ENCODE measurements at regions not wholly inside any gene's neighbourhood (a gene's known extent, or its start where the extent isn't known, plus 50 kb on each side); places are given as distances from the start of the nearest gene placed in this dataset.

DNA sequence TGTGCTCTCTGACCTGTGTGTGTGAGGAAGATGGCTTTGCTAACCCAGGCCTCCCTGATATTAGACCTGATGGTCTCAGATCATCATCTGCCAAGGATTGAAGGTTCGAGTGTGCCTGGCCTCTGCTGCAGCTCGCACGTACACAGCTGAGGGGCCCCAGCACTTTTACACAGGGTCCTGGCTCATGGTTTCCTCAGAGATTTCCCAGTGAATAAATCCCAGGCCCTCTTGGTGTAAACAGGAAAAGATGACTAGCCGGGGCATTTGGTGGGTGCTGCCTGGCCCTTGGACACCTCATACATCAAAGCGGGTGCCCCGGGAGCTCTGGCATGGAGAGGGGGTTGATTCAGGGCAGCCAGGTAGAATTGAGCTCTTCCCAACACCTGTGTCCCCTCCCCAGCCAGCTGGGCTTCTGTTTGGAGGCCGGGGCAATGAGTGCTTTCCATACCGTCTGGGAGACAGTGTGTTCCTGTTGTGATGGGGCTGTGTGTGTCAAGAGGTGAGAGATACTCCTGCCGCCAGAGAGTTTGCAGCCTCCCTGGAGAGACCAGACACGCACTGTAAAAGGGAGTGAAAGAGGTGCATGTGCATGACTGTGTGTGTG, 72.5 kb upstream of the TLE3 start:
- DNase-seq: no peak

DNA sequence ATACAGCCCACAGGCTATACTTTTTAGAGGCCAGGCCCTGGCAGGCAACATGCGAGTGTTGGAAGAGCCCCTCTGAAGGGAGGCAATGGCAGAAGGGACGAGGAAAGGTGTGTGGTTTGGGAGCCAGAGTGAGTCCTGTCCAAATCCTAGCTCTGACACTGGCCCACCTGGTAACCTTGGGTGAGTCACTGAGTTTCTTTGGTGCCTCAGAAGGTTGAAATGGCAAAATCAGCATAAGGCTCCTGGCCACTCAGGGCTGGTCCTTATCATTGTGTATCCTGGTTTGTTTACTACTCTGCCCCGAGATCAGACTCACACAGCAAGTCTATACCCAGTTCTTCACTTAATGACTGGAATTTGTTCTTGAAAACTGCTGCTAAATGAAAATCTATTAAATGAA, 71.4 kb upstream of the TLE3 start:
- DNase-seq: no peak

DNA sequence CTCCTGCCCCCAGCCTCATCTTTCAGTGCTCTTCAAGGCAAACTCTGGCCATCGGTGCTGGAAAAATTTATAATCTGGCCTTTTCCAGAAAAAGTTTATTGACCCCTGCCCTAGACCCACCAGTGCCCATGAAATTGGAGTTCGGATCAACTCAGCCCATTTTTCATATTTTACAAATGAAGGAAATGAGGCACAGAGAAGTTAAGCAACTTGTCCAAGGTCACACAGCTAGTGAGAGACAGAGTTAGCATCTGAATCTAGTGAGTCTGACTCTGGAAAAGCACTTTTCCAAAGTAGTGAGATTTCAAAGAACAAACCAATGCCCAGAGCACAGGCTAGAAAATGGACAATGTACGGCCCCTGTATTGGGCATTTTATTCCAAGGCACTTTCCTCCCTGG, 69.4 kb upstream of the TLE3 start:
- DNase-seq: no peak

DNA sequence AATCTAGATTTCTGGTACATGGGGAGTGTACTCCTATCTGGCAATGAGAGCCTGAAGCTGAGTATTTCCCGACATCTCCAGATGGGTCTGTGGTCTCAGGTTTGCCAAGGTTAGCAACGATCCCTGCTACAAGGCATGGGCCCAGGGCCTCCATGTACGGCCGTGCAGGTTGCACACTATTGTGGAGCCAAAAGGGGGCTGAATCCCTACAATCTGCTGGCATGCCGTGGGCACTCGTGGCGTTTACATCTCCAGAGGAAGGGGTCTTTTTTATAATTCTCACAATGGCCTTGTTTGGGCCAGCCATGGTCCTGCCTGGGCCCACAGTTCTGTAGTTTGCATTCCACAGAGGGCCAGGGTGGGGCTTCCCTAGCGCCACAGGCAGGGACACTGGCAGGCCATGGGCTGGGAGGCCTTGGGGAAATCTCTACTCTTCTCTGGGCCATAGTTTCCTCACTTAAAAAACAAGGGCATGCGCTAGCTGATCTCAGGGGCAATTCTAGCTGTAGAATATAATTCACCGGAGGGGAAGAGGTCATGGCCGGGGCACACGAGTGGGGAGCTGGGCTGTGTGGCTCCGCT, 68.9 kb upstream of the TLE3 start:
- no peak for DNase-seq

DNA sequence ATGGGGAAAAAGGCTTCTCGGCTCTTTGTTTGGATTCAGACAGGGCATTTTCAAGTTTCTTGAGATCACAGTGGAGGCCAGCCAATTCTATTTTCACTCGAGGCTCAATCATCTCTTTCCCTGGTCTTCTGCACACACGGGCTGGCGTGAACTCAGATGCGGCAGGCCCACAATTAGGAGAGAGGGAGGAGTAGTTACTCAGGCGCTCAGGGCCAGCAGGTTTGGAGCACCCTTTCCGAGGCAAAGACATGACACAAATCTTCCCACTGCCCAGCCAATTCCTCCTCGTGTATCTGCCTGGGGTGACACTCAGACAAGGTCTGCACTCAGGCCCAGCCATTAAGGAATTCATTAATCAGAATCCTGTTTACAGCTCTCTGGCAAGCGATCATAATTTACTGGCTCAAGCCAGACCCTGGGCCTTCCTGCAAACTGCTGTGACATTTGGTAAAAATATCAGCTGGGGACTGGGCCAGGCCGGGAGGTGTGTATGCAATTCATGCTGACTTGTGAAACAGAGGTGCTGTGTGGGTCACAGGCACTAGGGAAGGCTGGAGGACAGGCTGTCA, 68.1 kb upstream of the TLE3 start:
- DNase-seq: no peak

DNA sequence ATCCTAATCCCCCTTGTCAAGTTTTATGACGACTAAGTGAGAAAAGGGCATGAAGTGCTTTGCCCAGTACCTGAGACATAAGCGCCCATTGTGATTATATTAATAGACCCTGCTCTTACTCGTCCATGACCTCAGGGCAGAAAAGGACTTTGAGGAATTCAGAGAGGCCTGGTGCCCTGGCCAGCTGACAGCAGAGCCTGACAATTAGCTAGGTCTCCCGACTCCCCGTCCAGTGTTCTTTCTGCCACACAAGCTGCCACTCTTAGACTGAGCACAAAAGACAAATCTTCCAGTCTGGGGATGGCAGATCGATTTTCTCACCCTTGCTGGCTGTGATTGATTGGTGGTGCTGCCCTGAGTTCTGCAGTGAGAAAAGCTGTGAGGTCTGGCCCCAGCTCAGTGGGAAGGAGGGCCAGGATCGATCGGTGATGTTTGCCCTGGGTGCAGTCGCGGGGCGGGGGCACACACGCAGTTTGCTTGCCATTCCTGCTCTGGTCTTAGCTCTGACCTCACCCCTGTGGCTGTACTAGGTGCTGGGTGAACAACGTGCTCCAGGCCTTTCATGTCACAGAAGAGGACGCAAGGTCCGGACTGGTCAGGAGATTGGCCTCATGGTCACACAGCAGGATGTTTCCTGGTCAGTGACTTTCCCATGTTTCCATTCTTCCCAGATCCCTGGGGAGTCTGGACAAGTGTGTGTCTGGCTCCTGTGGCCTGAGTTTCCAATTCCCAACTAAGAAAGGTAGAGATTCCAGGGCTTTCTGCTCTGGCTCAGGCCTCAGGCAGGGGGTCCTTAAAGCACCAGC, 67.4 kb upstream of the TLE3 start:
- no peak for DNase-seq

DNA sequence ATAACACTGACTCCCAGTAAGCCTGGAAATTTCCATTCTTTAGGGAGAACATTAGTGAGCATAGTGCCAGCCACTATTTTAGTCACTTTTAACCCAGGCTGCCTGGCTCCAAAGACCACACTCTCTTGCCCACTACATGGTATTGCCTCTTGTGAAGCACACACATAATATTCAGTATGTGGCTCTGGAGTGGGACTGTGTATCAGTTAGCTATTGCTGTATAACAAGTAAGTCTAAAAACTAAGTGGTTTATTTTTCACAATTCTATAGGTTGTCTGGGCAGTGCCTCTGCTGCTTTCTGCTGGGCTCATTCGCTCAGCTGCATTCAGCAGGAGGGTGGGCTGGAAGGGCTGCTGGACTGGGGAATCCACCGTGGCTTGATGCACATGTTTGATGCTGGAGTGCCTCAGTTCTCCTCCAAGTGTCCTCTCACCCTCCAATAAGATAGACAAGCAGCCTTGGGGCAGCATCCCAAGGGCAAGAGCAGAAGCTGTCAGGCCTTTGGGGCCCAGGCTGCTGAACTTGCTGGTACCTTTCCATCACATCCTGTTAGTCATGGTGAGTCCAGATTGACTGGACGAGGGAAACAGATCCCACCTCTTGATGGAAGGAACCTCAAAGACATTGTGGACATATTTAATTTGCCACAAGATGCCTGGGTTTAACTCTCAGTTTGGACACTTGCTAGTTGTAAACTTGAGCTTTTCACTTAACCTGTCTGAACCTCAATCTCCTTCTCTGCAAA, 66.6 kb upstream of the TLE3 start:
- DNase-seq: no peak

DNA sequence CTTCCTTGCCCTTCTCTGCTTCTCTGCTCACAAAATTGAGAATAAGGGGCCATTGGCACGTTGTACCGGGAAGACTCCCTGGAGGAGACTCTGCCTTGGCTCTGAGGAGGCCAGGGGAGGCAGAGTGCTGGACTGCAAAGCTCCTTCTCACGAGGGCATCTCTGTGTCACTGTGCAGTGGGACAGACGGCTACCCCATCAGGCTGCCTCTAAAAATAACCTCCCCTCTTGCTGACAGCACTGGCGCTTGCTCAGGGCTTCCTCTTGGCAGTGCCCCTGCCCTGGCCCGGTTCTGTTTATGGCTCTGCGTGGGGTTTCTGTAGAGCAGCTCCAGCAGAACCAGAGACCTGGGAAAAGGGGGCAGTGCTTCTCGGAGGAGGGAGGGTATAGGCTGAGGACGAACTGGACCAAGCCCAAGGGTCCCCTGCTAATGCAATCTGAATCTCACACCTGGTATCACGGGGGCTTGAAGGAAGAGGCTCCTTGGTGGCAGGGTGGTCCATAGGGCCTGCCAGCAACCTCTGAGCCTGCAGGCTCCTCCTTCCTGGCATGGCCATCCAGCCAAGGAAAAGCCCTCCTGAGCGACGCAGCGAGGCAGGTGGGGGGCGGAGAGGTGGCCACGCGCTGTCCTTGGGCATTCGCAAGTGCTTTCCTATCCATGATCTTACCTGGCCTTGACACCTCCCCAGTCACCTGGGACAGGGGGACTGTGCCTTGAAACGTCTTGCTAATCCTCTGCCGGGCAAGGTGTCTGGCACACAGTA, 63.3 kb upstream of the TLE3 start:
- DNase-seq: no peak

DNA sequence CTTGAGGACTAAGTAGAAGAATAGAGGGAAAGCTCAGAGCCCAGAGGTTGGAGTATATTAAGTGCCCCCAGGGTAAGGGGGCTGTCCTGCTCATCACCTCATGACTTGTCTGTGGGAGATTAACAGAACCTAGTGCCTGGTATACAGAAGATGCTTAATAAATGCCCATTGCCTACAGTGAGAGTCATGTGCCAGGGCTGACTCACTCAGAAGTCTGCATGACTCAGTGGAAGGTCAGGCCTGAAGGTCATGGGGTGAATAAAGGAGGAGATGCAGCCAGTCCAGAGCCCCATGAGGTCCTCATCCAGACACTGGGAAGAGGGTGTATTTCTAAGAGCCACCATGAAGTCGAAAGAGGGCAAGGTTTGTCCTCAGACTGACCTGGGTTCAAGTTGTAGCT, 62.5 kb upstream of the TLE3 start:
- peak; percentile 9 for DNase-seq

DNA sequence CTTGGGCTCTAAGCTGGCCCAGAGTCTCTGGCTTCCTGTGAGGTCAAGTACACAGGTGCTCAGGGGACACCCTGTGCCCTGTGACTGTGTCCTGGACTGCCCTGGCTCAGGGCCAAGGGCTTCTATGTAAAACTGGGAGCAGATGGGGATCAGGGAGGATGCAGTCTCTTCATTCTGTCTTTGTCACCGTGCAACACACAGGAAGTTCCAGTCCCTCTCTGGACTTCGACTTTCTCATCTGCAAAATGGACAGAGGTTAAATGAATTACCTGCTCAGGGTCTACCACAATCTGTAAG, 61.9 kb upstream of the TLE3 start:
- DNase-seq: no peak

DNA sequence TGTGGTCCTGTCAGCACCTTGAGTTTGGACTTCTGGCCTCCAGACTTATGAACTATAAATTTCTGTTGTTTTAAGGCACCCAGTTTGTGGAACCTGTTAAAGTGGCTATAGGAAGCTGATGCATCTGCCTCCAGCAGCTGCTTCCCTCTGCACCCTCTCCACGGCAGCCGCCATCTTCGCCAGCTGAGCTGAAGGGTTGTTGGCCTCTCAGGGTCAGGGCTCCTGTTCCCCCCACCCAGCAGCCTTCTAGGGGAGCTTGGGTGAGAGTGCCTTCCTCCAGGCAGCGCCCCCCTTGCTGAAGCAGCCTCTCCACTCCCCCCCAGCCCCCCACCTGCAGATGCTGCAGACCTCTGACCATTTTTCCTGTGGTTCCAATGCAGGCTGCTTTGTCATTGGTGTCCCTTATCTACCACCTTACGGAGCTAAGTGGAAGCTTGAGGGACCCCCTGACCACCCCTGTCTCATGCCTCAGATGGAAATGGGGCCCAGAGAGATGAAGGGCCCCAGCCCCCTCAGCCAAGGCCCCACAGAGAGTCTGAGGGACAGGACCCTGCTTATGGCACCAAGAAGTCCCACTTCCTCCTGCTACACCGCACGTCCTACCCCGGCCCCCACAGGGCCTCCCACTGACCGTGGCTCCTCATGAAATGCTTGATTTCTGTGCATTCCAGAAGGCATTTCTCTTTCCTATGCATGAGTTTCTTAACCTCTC, 61.4 kb upstream of the TLE3 start:
- DNase-seq: peak; percentile 66

DNA sequence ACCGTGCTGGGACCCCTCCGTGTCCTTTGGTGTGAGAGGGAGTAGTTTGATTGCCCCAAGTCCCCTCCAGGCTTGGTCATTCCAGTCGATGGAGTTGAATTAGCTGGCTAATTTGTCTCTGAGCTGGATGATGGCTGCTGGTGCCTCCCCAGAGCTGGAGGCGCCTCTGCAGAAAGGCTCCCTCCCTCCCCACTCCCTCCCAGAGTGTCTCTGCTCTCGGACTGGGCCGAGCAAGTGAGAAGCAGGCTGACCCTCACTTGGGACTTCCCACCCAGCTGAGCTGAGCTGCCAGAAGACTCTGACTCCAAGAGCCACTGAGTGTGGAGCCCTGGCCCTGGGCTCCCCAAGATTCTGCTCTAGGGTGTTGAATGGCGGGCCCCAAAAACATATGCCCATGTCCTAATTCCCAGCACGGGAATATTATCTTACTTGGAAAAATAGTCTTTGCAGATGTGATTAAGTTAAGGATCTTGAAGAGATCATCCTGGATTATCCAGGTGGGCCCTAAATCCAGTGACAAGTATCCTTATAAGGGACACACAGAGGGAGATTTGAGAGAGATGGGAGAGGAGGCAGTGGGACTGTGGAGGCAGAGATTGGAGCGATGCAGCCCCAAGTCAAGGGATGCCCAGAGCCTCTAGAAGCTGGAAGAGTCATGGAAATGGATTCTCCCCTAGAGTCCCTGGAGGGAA, 60.7 kb upstream of the TLE3 start:
- DNase-seq: no peak

DNA sequence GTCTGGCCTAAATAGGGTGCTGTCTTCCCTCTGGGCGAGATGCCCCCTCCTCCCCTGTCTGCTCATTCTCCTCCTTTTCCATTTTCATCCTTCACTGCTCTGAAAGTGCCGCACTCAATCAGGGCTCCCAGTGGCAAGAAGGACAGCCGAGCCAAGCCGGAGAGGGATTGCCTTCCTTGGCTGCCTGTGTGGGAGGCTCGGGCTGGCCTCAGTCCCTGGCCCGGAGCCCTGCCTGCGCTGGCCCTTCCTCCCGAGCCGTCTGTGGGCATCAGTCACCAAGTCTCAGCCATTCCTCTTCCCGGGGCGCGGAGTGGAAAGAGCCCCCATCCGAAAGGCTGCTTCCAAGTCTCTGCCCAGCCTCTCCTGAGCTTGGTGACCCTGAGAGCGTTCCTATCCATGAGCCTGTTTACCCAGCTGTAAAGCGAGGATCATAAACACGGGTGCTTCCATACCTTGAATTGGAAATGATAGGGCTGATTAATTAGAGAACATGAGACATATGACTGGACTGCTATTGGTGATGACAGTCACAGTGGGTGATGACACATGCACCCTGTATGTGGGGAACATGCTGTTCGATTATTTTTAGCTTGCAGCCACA, 59.1 kb upstream of the TLE3 start:
- peak; percentile 44 for DNase-seq

DNA sequence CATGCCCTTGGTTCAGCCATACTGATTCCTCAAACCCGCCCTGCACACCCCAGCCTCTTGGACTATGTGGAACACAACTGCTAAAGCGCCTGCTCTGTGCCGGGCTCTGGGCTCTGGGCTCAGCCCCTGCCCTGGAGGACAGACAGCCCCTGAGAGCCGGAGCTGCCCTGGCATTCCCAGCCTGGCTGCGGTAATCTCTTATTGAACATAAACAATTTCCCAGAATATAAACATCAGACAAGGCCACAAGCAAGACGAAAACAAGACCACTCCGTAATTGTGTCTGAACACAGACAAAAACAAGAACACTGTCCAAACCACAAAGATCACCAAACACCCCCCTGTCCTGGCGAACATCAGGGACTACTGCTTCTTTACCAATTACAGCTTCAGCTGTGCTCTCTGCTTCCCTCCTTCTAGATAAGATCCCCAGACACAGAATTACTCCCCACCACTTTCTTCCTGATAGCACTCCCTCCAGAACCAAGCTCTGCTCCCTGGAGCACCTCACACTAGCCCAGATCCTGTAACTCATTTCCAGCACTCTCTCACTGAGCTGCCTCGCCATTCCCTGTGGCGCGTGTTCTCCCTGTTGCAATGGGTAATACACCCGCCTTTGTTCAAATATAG, 57.1 kb upstream of the TLE3 start:
- DNase-seq: peak; percentile 18

DNA sequence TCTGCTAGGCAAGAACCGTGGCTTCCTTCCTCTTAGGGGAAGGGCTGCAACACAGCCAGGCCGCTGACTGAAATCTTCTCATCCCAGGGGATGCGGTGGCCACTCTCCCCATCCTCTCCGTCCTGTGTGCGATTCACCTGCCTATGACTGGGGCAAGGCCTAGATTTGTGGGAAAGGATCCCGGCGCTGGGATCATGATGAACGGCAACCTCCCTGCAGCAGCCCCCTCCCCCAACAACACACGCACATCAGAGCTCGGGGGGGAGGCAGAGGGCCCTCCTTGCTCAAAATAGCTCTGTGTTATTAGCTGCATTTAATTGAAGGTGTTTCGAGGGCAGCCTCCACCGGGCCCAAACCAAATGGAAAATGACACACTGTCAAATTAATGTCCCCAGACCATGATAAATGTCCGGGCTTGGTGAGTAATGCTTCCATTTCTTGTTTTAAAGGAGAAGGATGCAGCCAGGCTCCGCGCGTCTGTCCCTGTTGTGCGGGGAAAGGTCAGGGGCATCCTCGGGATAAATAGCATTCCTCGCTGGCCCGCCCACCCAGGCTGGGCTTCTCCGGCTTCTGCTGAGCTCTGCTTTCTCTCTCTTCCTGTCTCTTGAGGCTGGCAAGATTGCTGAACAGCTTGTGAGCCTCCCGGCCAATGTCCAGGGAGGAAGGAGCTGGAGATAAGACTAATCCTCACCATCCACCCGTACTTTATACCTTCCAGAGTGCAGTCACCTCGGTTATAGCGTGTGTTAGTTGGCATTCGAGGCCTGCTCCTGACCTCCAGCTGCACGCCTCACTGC, 56.4 kb upstream of the TLE3 start:
- DNase-seq: no peak

DNA sequence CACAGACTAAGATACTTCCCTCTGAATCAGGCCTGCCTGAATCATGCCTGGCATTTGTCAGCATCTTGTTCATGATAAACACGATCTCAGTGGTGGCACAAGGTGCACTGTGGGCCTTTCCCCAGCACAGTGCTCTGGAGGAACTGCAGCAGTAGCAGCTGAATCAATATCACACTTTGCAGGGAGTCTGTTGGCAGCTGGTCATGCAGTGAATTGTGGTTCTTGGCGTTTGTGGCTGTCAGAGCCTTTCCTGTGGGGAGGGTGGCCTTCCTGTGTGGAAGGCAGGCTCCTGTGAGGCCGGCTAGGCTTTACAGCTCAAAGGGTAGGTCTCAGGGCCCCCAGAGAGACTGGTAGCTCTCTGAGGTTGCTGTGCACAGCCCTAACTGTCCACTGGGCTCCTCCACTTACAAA, 54.4 kb upstream of the TLE3 start:
- DNase-seq: peak; percentile 88

DNA sequence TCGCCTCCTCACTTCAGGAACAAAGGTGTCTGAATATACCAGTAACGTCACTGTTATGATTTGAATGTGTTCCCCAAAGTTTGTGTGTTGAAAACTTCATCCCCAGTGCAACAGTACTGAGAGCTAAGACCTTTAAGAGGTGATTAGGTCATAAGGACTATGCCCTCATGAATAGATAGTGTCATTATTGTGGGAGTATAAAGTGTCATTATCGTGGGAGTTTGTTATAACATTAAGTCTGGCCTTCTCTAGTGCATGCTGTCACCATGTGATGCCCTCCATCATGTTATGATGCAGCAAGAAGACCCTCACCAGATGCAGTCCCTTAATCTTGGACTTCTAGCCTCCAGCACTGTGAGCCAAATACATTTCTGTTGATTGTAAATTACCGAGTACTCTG, 53.7 kb upstream of the TLE3 start:
- DNase-seq: no peak

DNA sequence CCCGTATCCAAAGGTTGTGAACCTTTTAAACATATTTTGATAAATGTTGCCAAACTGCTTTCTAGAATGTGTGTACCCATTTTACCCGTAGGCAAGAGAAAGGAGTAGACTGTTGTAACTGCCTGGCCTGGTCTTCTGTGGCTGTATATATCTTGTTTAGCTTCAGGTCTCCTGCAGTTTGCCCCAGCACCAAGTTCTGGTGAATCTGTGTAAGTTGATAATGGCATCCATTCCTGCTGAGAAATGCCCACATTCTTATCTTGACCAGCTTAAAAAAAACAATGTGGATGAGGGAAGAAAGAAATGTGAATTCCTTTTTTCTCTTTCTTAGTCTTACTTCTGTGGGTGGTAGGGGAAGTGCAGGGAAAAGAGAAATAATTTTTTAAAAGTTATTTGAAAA, 53.3 kb upstream of the TLE3 start:
- no peak for DNase-seq

DNA sequence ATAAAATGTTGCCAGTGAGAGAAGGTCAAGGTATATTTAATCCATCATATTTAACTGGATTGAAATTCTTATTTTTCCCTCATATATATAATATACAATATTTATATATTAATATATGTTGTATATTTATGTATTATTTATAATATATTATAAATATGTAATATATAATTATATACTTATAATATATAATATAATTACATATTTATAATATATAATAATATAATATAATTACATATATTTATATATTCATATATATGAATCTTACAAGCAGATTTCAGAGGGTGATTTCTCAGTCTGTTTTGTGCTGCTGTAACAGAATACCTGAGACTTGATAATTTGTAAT, 52.7 kb upstream of the TLE3 start:
- DNase-seq: no peak

Data from MV-4-11 (cell line).